Epithelial cell of proximal tubule (primary cell): ENCODE measurements at regions not wholly inside any gene's neighbourhood (a gene's known extent, or its start where the extent isn't known, plus 50 kb on each side); places are given as distances from the start of the nearest gene placed in this dataset.

Experiments used
- DNase-seq: peaks from one replicate; pipeline ENCODE4 v3.0.0-alpha.2; 2011; ENCODE audit warnings: low read depth
- H3K4me3 ChIP-seq: 2 replicates; pipeline ENCODE4 v1.5.1; 2011; ENCODE audit warnings: low read depth, mild to moderate bottlenecking, low read length
- CTCF ChIP-seq: conservative IDR thresholded peaks from 2 replicates; pipeline ENCODE4 v1.5.1; 2012; ENCODE audit warnings: low read depth, mild to moderate bottlenecking, low read length

GRCh38 chr1:18580047-18580446 lies 50.6 kb upstream of the PAX7 start:
- DNase-seq: no peak
- no peak overlapping the region for H3K4me3 ChIP-seq
- TF ChIP-seq CTCF: no peak

- H3K4me3 ChIP-seq: no peak overlapping the region
- no peak for TF ChIP-seq CTCF
- no peak for DNase-seq
Measured at GRCh38 chr1:18580691-18581419, 49.8 kb upstream of the PAX7 start.
